ENCODE measurements at regions not wholly inside any gene's neighbourhood (a gene's known extent, or its start where the extent isn't known, plus 50 kb on each side); places are given as distances from the start of the nearest gene placed in this dataset.

DNA sequence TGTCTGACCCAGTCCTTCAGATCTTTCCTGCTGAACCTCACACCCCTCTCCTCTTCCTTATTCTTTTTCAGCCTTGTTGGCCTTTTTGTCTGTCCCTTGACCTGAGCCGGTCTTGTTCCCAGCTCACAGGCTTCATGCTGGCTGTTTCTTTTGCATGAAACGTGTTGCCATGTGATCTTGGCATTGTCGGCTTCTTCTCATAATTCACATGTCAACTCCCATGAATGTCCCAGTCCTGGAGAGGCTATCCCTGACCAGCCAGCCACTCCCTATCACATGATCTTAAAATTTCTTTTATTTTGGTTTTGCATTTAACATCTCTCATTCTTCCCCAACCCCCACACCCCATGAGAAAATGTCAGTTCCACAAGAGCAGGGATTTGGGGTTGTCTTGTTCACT, 131.2 kb upstream of the TSHZ2 start:
- TF ChIP-seq, protein P1, sequence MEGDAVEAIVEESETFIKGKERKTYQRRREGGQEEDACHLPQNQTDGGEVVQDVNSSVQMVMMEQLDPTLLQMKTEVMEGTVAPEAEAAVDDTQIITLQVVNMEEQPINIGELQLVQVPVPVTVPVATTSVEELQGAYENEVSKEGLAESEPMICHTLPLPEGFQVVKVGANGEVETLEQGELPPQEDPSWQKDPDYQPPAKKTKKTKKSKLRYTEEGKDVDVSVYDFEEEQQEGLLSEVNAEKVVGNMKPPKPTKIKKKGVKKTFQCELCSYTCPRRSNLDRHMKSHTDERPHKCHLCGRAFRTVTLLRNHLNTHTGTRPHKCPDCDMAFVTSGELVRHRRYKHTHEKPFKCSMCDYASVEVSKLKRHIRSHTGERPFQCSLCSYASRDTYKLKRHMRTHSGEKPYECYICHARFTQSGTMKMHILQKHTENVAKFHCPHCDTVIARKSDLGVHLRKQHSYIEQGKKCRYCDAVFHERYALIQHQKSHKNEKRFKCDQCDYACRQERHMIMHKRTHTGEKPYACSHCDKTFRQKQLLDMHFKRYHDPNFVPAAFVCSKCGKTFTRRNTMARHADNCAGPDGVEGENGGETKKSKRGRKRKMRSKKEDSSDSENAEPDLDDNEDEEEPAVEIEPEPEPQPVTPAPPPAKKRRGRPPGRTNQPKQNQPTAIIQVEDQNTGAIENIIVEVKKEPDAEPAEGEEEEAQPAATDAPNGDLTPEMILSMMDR (IDR thresholded peaks at IDR 0.05) = no peak
- no peak for TF ChIP-seq POLR2A (IDR thresholded peaks at IDR 0.05)
